PC-9 (cell line): ENCODE measurements at regions not wholly inside any gene's neighbourhood (a gene's known extent, or its start where the extent isn't known, plus 50 kb on each side); places are given as distances from the start of the nearest gene placed in this dataset.

Experiments
- BruUV-seq: library from RNA; stranded (reverse); fragments of 400-500 nt; replicated peaks from 2 replicates; lab custom pipeline; 2021; lab: Mats Ljungman, UMichigan
- CTCF ChIA-PET: fragments of 300-600 bp; sonication (Branson Sonifier 250); formaldehyde crosslinking; loops from one replicate; lab custom pipeline; 2022; ENCODE audit warnings: antibody characterized with exemption; lab: Charles Lee
- POLR2A ChIA-PET: fragments of 300-600 bp; sonication (Branson Sonifier 250); formaldehyde crosslinking; loops from one replicate; lab custom pipeline; 2022; ENCODE audit warnings: antibody characterized with exemption; ENCODE audit not compliant: unreplicated experiment; lab: Charles Lee
- DNase-seq, 2 experiments: peaks; one replicate each; pipeline versions ENCODE4 v3.0.0 to v3.0.0-alpha.2; 2015 to 2022; ENCODE audit warnings: mixed read lengths in 1 of 2
- H2AFZ ChIP-seq: fragments of 200-600 bp; sonication (generic); 2 replicates; pipeline ENCODE4 v1.8.1; 2017; ENCODE audit warnings: antibody characterized with exemption
- H3F3A ChIP-seq: fragments of 200-600 bp; sonication (generic); 2 replicates; pipeline ENCODE4 v1.8.1; 2017; ENCODE audit warnings: antibody characterized with exemption, mild to moderate bottlenecking, low read depth; ENCODE audit not compliant: insufficient read depth
- H3K27ac ChIP-seq: fragments of 200-600 bp; sonication (generic); 2 replicates; pipeline ENCODE4 v1.6.1; 2016; ENCODE audit warnings: mixed run types
- H3K27me3 ChIP-seq: fragments of 200-600 bp; sonication (generic); 2 replicates; pipeline ENCODE4 v1.6.1; 2016; ENCODE audit warnings: low read depth, mixed run types; ENCODE audit not compliant: insufficient read depth
- H3K36me3 ChIP-seq: fragments of 200-600 bp; sonication (generic); 2 replicates; pipeline ENCODE4 v1.6.1; 2016; ENCODE audit warnings: low read depth, mixed run types
- H3K4me1 ChIP-seq: fragments of 200-600 bp; sonication (generic); replicated peaks from 2 replicates; pipeline ENCODE4 v1.6.1; 2016; ENCODE audit warnings: mixed run types; ENCODE audit not compliant: insufficient read depth
- H3K4me2 ChIP-seq: fragments of 200-600 bp; sonication (generic); 2 replicates; pipeline ENCODE4 v1.6.1; 2017; ENCODE audit warnings: mixed run types
- H3K4me3 ChIP-seq: fragments of 200-600 bp; sonication (generic); 2 replicates; pipeline ENCODE4 v1.6.1; 2016; ENCODE audit warnings: mixed run types
- H3K79me2 ChIP-seq: fragments of 200-600 bp; sonication (generic); 2 replicates; pipeline ENCODE4 v1.6.1; 2017; ENCODE audit warnings: low read depth, mixed run types
- H3K9me2 ChIP-seq: fragments of 200-600 bp; sonication (generic); 2 replicates; pipeline ENCODE4 v1.8.1; 2017; ENCODE audit warnings: mild to moderate bottlenecking; ENCODE audit not compliant: insufficient read depth
- H3K9me3 ChIP-seq: fragments of 200-600 bp; sonication (generic); 2 replicates; pipeline ENCODE4 v1.8.1; 2016; ENCODE audit warnings: low read depth; ENCODE audit not compliant: insufficient read depth
- H4K20me1 ChIP-seq: fragments of 200-600 bp; sonication (generic); 2 replicates; pipeline ENCODE4 v1.8.1; 2017; ENCODE audit not compliant: insufficient read depth
- EZH2 ChIP-seq: fragments of 200-600 bp; sonication (generic); IDR thresholded peaks from 2 replicates; pipeline ENCODE4 v1.8.0; 2017; ENCODE audit warnings: antibody characterized with exemption, low read depth
- intact Hi-C: fragments of 100-400 bp; cut with micrococcal nuclease; formaldehyde crosslinking; loops from one replicate; pipeline ENCODE4 v1.10.0; 2022; ENCODE audit not compliant: unreplicated experiment
- TF ChIP-seq, protein P1 (sequence below): fragments of 200-600 bp; sonication (generic); conservative IDR thresholded peaks from 2 replicates; pipeline ENCODE4 v1.6.1; 2017; ENCODE audit warnings: mixed run types, antibody characterized with exemption, mild to moderate bottlenecking, moderate library complexity

GRCh38 chr4:181105487-181105886 lies 1137.7 kb upstream of the TENM3 start:
- no peak for DNase-seq

DNA sequence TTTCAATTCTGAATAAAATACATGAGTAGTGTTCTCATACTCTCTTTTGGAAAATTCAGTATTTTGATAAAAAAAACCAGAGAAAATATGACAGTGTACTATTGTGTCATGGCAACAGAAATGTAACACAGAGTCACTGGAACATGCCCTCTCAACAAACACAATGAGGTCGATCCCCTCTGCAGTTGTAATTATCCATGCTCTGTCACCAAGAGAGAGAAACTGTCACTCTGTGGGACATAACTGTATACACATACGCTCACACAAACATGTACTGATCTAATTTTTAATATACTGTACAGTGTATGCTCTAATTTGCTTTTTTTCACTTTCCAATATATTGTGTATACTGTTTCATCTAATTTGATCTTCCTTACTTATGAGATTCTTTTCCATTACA lies 1136.8 kb upstream of the TENM3 start:
- CTCF ChIA-PET = no interaction called here
- H3K4me1 ChIP-seq = no peaks in the 10 kb centered on the region
- H3K9me3 ChIP-seq = no peaks in the 10 kb centered on the region
- no peak for DNase-seq
- no TSS peak for BruUV-seq
- no peaks in the 10 kb centered on the region for H3K9me2 ChIP-seq
- H3K27ac ChIP-seq = no peak overlapping the region
- H3F3A ChIP-seq = no peaks in the 10 kb centered on the region
- no peak for TF ChIP-seq EZH2
- TF ChIP-seq, protein P1, sequence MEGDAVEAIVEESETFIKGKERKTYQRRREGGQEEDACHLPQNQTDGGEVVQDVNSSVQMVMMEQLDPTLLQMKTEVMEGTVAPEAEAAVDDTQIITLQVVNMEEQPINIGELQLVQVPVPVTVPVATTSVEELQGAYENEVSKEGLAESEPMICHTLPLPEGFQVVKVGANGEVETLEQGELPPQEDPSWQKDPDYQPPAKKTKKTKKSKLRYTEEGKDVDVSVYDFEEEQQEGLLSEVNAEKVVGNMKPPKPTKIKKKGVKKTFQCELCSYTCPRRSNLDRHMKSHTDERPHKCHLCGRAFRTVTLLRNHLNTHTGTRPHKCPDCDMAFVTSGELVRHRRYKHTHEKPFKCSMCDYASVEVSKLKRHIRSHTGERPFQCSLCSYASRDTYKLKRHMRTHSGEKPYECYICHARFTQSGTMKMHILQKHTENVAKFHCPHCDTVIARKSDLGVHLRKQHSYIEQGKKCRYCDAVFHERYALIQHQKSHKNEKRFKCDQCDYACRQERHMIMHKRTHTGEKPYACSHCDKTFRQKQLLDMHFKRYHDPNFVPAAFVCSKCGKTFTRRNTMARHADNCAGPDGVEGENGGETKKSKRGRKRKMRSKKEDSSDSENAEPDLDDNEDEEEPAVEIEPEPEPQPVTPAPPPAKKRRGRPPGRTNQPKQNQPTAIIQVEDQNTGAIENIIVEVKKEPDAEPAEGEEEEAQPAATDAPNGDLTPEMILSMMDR = no peak
- H3K79me2 ChIP-seq = no peaks in the 10 kb centered on the region
- H3K4me3 ChIP-seq = no peak overlapping the region
- no peak overlapping the region for H2AFZ ChIP-seq
- intact Hi-C loops = loop anchor here (5.0 kb wide), 1 partner anchor 906 kb away; no protein-coding TSS in a partner anchor
- H3K36me3 ChIP-seq = no peaks in the 10 kb centered on the region
- H3K4me2 ChIP-seq = no peak overlapping the region
- POLR2A ChIA-PET = no interaction called here
- no peaks in the 10 kb centered on the region for H4K20me1 ChIP-seq
- no peaks in the 10 kb centered on the region for H3K27me3 ChIP-seq

More at GRCh38 chr4:181105487-181105886, 1137.7 kb upstream of the TENM3 start:
- no peaks in the 10 kb centered on the region for H3K9me3 ChIP-seq
- ChIA-PET POLR2A (no interaction called here), CTCF (no interaction called here)
- H3F3A ChIP-seq = no peaks in the 10 kb centered on the region
- no TSS peak for BruUV-seq
- H3K79me2 ChIP-seq = no peaks in the 10 kb centered on the region
- H3K4me3 ChIP-seq = no peak overlapping the region
- H3K36me3 ChIP-seq = no peaks in the 10 kb centered on the region
- intact Hi-C loops = loop anchor here (5.0 kb wide), 1 partner anchor 907 kb away; no protein-coding TSS in a partner anchor
- H3K27ac ChIP-seq = no peak overlapping the region
- no peak for TF ChIP-seq EZH2
- TF ChIP-seq, protein P1 = no peak
- no peaks in the 10 kb centered on the region for H3K9me2 ChIP-seq
- H3K4me1 ChIP-seq = no peaks in the 10 kb centered on the region
- H4K20me1 ChIP-seq = no peaks in the 10 kb centered on the region
- H2AFZ ChIP-seq = no peak overlapping the region
- no peak overlapping the region for H3K4me2 ChIP-seq
- no peaks in the 10 kb centered on the region for H3K27me3 ChIP-seq

GRCh38 chr4:181108237-181108636 lies 1135.0 kb upstream of the TENM3 start:
- Histone ChIP-seq H3F3A (no peaks in the 10 kb centered on the region), H2AFZ (no peak overlapping the region), H3K36me3 (no peaks in the 10 kb centered on the region), H3K79me2 (no peaks in the 10 kb centered on the region), H3K9me3 (no peaks in the 10 kb centered on the region), H3K4me2 (no peak overlapping the region), H3K27ac (no peak overlapping the region), H3K4me3 (no peak overlapping the region), H3K9me2 (no peaks in the 10 kb centered on the region), H3K4me1 (no peaks in the 10 kb centered on the region), H4K20me1 (no peaks in the 10 kb centered on the region), H3K27me3 (no peaks in the 10 kb centered on the region)
- BruUV-seq = no TSS peak
- POLR2A ChIA-PET = no interaction called here
- CTCF ChIA-PET = no interaction called here
- no peak for DNase-seq
- TF ChIP-seq, protein P1 = no peak
- TF ChIP-seq EZH2 = no peak
- intact Hi-C loops = loop anchor here (5.0 kb wide), 1 partner anchor 904 kb away; no protein-coding TSS in a partner anchor
